Hepatocyte (in vitro differentiated cells): ENCODE measurements at regions not wholly inside any gene's neighbourhood (a gene's known extent, or its start where the extent isn't known, plus 50 kb on each side); places are given as distances from the start of the nearest gene placed in this dataset.

Experiments used
- DNase-seq: peaks from one replicate; pipeline ENCODE4 v3.0.0-alpha.2; 2016; ENCODE audit warnings: low spot score
- H2AFZ ChIP-seq: fragments of 200-600 bp; sonication (generic); 2 replicates; pipeline ENCODE4 v1.6.0; 2016; ENCODE audit warnings: antibody characterized with exemption, mild to moderate bottlenecking
- H3K27ac ChIP-seq: fragments of 200-600 bp; sonication (generic); 2 replicates; pipeline ENCODE4 v1.5.1; 2016; ENCODE audit warnings: mild to moderate bottlenecking
- H3K27me3 ChIP-seq: fragments of 200-600 bp; sonication (generic); 2 replicates; pipeline ENCODE4 v1.6.1; 2016
- H3K36me3 ChIP-seq: fragments of 200-600 bp; sonication (generic); replicated peaks from 2 replicates; pipeline ENCODE4 v1.5.1; 2016; ENCODE audit warnings: low read depth; ENCODE audit not compliant: insufficient read depth
- H3K4me1 ChIP-seq: fragments of 200-600 bp; sonication (generic); 2 replicates; pipeline ENCODE4 v1.5.1; 2016; ENCODE audit warnings: mild to moderate bottlenecking, moderate library complexity; ENCODE audit not compliant: insufficient read depth
- H3K4me2 ChIP-seq: fragments of 200-600 bp; sonication (generic); 2 replicates; pipeline ENCODE4 v1.6.0; 2016
- H3K4me3 ChIP-seq: fragments of 200-600 bp; sonication (generic); 2 replicates; pipeline ENCODE4 v1.5.1; 2016; ENCODE audit warnings: mild to moderate bottlenecking
- H3K79me2 ChIP-seq: fragments of 200-600 bp; sonication (generic); 2 replicates; pipeline ENCODE4 v1.6.0; 2017; ENCODE audit warnings: mild to moderate bottlenecking
- H3K9me2 ChIP-seq: fragments of 200-600 bp; sonication (generic); replicated peaks from 2 replicates; pipeline ENCODE4 v1.6.0; 2017; ENCODE audit warnings: mild to moderate bottlenecking; ENCODE audit not compliant: insufficient read depth
- H3K9me3 ChIP-seq: fragments of 200-600 bp; sonication (generic); 2 replicates; pipeline ENCODE4 v1.5.1; 2016; ENCODE audit warnings: low read depth, mild to moderate bottlenecking
- H4K20me1 ChIP-seq: fragments of 200-600 bp; sonication (generic); 2 replicates; pipeline ENCODE4 v1.6.0; 2016; ENCODE audit warnings: mild to moderate bottlenecking; ENCODE audit not compliant: insufficient read depth, poor library complexity, severe bottlenecking
- CTCF ChIP-seq: fragments of 200-600 bp; sonication (generic); IDR thresholded peaks from 2 replicates; pipeline ENCODE4 v1.5.1; 2016; ENCODE audit warnings: antibody characterized with exemption, mild to moderate bottlenecking; ENCODE audit not compliant: poor library complexity
- EZH2 ChIP-seq: fragments of 200-600 bp; sonication (generic); IDR thresholded peaks from 2 replicates; pipeline ENCODE4 v1.6.1; 2016; ENCODE audit warnings: antibody characterized with exemption, mild to moderate bottlenecking, borderline replicate concordance
- EZH2phosphoT487 ChIP-seq: fragments of 200-600 bp; sonication (generic); IDR thresholded peaks from one replicate; pipeline ENCODE4 v1.6.1; 2018; ENCODE audit warnings: antibody characterized with exemption, mild to moderate bottlenecking, low read depth, moderate library complexity; ENCODE audit not compliant: unreplicated experiment, severe bottlenecking
- WGBS: methylation state at CpG from one replicate; pipeline ENCODE4 v1.1.6; 2016; ENCODE audit warnings: low lambda C conversion rate; ENCODE audit errors: missing lambda C conversion rate; 5-methylcytosine and 5-hydroxymethylcytosine counted together

DNA sequence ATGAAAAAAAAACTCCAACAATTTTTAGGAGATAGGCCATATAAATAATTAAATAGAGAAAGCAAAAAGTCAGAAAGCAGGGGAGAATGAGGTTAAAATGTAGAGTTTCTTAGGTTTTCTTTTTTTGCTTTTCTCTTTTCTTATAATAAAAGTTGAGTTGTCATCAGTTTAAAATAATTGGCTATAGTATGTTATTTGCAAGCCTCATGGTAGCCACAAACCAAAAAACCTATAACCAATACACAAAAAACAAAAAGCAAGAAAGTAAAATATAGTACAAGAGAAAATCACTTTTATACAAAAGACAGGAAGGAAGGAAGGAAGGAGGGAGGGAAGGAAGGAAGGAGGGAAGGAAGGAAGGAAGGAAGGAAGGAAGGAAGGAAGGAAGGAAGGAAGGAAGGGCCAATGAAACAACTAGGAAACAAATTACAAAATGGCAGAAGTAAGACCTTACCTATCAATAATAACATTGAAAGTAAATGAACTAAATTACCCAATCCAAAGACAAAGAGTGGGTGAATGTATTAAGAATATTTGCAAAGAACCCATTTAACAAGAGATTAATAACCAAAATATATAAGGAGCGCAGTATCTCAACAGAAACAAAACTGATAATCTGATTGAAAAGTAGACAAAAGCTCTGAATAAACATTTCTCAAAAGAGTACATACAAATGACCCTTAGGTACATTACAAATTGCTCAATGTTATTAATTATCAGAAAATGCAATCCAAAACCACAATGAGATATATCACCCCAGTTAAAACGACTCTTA, 541.3 kb upstream of the LRRTM4 start:
- H4K20me1 ChIP-seq = no peaks in the 10 kb centered on the region
- DNase-seq = no peak
- H3K36me3 ChIP-seq = no peaks in the 10 kb centered on the region
- no peaks in the 10 kb centered on the region for H3K4me1 ChIP-seq
- H2AFZ ChIP-seq = no peak overlapping the region
- no peak overlapping the region for H3K4me3 ChIP-seq
- no peak overlapping the region for H3K4me2 ChIP-seq
- no peaks in the 10 kb centered on the region for H3K9me3 ChIP-seq
- 90% methylated on average over 2 of the region's 2 CpGs for WGBS
- H3K9me2 ChIP-seq = no peaks in the 10 kb centered on the region
- H3K27ac ChIP-seq = no peak overlapping the region
- H3K27me3 ChIP-seq = no peaks in the 10 kb centered on the region
- H3K79me2 ChIP-seq = no peaks in the 10 kb centered on the region
- TF ChIP-seq EZH2phosphoT487 = no peak
- TF ChIP-seq CTCF = no peak
- no peak for TF ChIP-seq EZH2

DNA sequence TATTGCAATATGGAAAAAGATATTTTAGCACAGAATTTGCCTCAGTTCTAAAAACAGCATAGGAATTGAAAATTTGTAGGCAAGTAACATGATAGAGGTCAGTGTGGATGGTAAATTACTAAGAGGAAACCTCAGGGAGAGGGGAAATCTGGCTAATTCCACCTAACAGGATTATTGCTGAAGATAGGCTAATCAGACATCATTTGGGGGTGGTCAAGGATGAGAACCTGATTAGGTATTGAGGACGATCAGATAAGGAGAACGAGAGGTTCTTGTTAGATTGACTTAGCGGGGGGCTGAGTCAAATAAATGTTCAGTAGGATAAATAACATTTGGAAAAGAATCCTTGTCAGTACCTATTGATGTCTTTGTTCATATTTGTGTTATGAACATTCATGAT, 543.2 kb upstream of the LRRTM4 start:
- H3K9me3 ChIP-seq = no peaks in the 10 kb centered on the region
- WGBS = 34% methylated on average over 3 of the region's 3 CpGs
- TF ChIP-seq EZH2phosphoT487 (no peak), CTCF (no peak), EZH2 (no peak)
- H3K9me2 ChIP-seq = no peaks in the 10 kb centered on the region
- no peak overlapping the region for H3K4me3 ChIP-seq
- no peak for DNase-seq
- no peak overlapping the region for H2AFZ ChIP-seq
- H3K27me3 ChIP-seq = no peaks in the 10 kb centered on the region
- no peak overlapping the region for H3K4me2 ChIP-seq
- no peaks in the 10 kb centered on the region for H3K79me2 ChIP-seq
- no peaks in the 10 kb centered on the region for H3K4me1 ChIP-seq
- H3K36me3 ChIP-seq = no peaks in the 10 kb centered on the region
- no peaks in the 10 kb centered on the region for H4K20me1 ChIP-seq
- no peak overlapping the region for H3K27ac ChIP-seq

DNA sequence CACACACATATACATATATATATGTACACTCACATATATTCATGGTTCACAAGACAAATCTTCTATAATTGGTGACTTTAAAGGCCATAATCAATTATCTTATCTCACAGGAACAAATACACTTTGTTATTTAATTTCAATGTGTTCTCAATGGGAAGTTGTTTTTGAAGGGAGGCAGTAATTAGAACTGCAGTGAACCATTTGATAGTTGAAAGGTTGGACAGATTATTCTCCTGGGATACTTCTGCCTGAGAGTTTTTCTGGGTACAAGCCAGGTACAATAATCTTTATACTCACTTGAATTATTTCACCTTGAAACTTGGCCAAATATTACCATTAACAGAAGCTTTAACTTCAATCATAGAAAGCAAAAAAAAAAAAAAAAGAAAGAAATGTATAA, 546.6 kb upstream of the LRRTM4 start:
- Histone ChIP-seq H3K79me2 (no peaks in the 10 kb centered on the region), H3K27ac (no peak overlapping the region), H3K27me3 (no peaks in the 10 kb centered on the region), H2AFZ (no peak overlapping the region), H3K36me3 (no peaks in the 10 kb centered on the region), H3K4me3 (no peak overlapping the region), H3K9me3 (no peaks in the 10 kb centered on the region), H3K9me2 (no peaks in the 10 kb centered on the region), H3K4me2 (no peak overlapping the region), H3K4me1 (no peaks in the 10 kb centered on the region), H4K20me1 (no peaks in the 10 kb centered on the region)
- TF ChIP-seq CTCF (no peak), EZH2phosphoT487 (no peak), EZH2 (no peak)
- no peak for DNase-seq
